GM23338 (cell line): ENCODE measurements at regions not wholly inside any gene's neighbourhood (a gene's known extent, or its start where the extent isn't known, plus 50 kb on each side); places are given as distances from the start of the nearest gene placed in this dataset.

Experiments used
- ATAC-seq: fragments of 200-7000 bp; cut with Tn5 transposase; 3 replicates; pipeline ENCODE4 v1.9.1; 2020
- DNase-seq: peaks from one replicate; pipeline ENCODE4 v3.0.0-alpha.2; 2015; ENCODE audit warnings: low spot score
- H2AFZ ChIP-seq: fragments of 200-600 bp; sonication (generic); 2 replicates; pipeline ENCODE4 v1.8.0; 2016; ENCODE audit warnings: antibody characterized with exemption, mild to moderate bottlenecking, moderate library complexity
- H3F3A ChIP-seq: fragments of 200-600 bp; sonication (generic); replicated peaks from 2 replicates; pipeline ENCODE4 v1.8.0; 2017; ENCODE audit warnings: antibody characterized with exemption, mixed run types, low read depth
- H3K27ac ChIP-seq: fragments of 200-600 bp; sonication (generic); 2 replicates; pipeline ENCODE4 v1.6.1; 2016; ENCODE audit warnings: low read depth
- H3K27me3 ChIP-seq: fragments of 200-600 bp; sonication (generic); 2 replicates; pipeline ENCODE4 v1.8.0; 2016; ENCODE audit warnings: mild to moderate bottlenecking, mixed run types, moderate library complexity; ENCODE audit not compliant: insufficient read depth
- H3K36me3 ChIP-seq: fragments of 200-600 bp; sonication (generic); 2 replicates; pipeline ENCODE4 v1.8.0; 2016; ENCODE audit warnings: mild to moderate bottlenecking; ENCODE audit not compliant: insufficient read depth
- H3K4me1 ChIP-seq: fragments of 200-600 bp; sonication (generic); 2 replicates; pipeline ENCODE4 v1.8.0; 2016; ENCODE audit warnings: mild to moderate bottlenecking, moderate library complexity; ENCODE audit not compliant: insufficient read depth
- H3K4me2 ChIP-seq: fragments of 200-600 bp; sonication (generic); 2 replicates; pipeline ENCODE4 v1.7.1; 2017; ENCODE audit warnings: mixed run types
- H3K4me3 ChIP-seq: fragments of 200-600 bp; sonication (generic); 2 replicates; pipeline ENCODE4 v1.6.1; 2016; ENCODE audit warnings: mixed run types
- H3K79me2 ChIP-seq: fragments of 200-600 bp; sonication (generic); replicated peaks from 2 replicates; pipeline ENCODE4 v1.8.0; 2017; ENCODE audit warnings: mild to moderate bottlenecking; ENCODE audit not compliant: insufficient read depth
- H3K9me2 ChIP-seq: fragments of 200-600 bp; sonication (generic); 2 replicates; pipeline ENCODE4 v1.8.0; 2017; ENCODE audit not compliant: insufficient read depth
- H4K20me1 ChIP-seq: fragments of 200-600 bp; sonication (generic); replicated peaks from 2 replicates; pipeline ENCODE4 v1.8.0; 2017; ENCODE audit warnings: mild to moderate bottlenecking; ENCODE audit not compliant: insufficient read depth
- H3K27ac Mint-ChIP-seq: 2 replicates; pipeline ENCODE4 v1.8.0; 2020; ENCODE audit warnings: inconsistent platforms, mild to moderate bottlenecking, moderate library complexity, mixed read lengths
- H3K27me3 Mint-ChIP-seq: 3 replicates; pipeline ENCODE4 v1.8.0; 2022; ENCODE audit warnings: low read depth, mild to moderate bottlenecking, moderate library complexity, mixed read lengths, inconsistent platforms; ENCODE audit not compliant: insufficient read depth, poor library complexity
- H3K36me3 Mint-ChIP-seq: 3 replicates; pipeline ENCODE4 v1.8.0; 2021; ENCODE audit warnings: low read depth, mild to moderate bottlenecking, inconsistent platforms, moderate library complexity, mixed read lengths
- H3K4me1 Mint-ChIP-seq: 3 replicates; pipeline ENCODE4 v1.8.0; 2020; ENCODE audit warnings: mild to moderate bottlenecking, inconsistent platforms, mixed read lengths
- H3K4me3 Mint-ChIP-seq: 3 replicates; pipeline ENCODE4 v1.8.0; 2021; ENCODE audit warnings: moderate library complexity, mild to moderate bottlenecking, inconsistent platforms, mixed read lengths
- H3K9me3 Mint-ChIP-seq: 3 replicates; pipeline ENCODE4 v1.8.0; 2020; ENCODE audit warnings: moderate library complexity, mild to moderate bottlenecking, inconsistent platforms, mixed read lengths
- CREB1 ChIP-seq: fragments of 250-450 bp; sonication (Bioruptor Pico); IDR thresholded peaks from 2 replicates; pipeline ENCODE4 v1.5.0; 2020; ENCODE audit warnings: low read depth, mild to moderate bottlenecking, moderate library complexity
- EZH2 ChIP-seq: fragments of 200-600 bp; sonication (generic); IDR thresholded peaks from one replicate; pipeline ENCODE4 v1.8.0; 2017; ENCODE audit warnings: antibody characterized with exemption, mild to moderate bottlenecking, low read depth; ENCODE audit not compliant: unreplicated experiment
- JUNB ChIP-seq: IDR thresholded peaks from one replicate; pipeline ENCODE4 v1.6.1; 2016; ENCODE audit warnings: antibody characterized with exemption; ENCODE audit not compliant: unreplicated experiment
- NANOG ChIP-seq: IDR thresholded peaks from 2 replicates; pipeline ENCODE4 v1.6.1; 2016; ENCODE audit warnings: antibody characterized with exemption, borderline replicate concordance
- POLR2AphosphoS5 ChIP-seq: IDR thresholded peaks from 2 replicates; pipeline ENCODE4 v1.6.1; 2016; ENCODE audit warnings: antibody characterized with exemption, low read depth
- STAT1 ChIP-seq: IDR thresholded peaks from one replicate; pipeline ENCODE4 v1.6.1; 2016; ENCODE audit warnings: antibody characterized with exemption; ENCODE audit not compliant: unreplicated experiment
- ZNF114 ChIP-seq: fragments of 250-450 bp; sonication (Bioruptor Pico); IDR thresholded peaks from 2 replicates; pipeline ENCODE4 v1.5.0; 2020; ENCODE audit warnings: mild to moderate bottlenecking, moderate library complexity
- TF ChIP-seq, protein P1 (sequence below), 2 experiments: fragments of 200-600 bp in 1 of 2; sonication (generic) in 1 of 2; conservative IDR thresholded peaks; 2 replicates each; pipeline versions ENCODE4 v1.5.1 to v1.6.1; 2016 to 2017; ENCODE audit warnings: antibody characterized with exemption in 2 of 2, low read depth in 2 of 2, mild to moderate bottlenecking in 2 of 2, moderate library complexity in 1 of 2
- TF ChIP-seq, protein P2 (sequence below): IDR thresholded peaks from 2 replicates; pipeline ENCODE4 v1.6.1; 2016; ENCODE audit warnings: antibody characterized with exemption
- TF ChIP-seq, protein P3 (sequence below): IDR thresholded peaks from one replicate; pipeline ENCODE4 v1.6.1; 2018; ENCODE audit warnings: antibody characterized with exemption; ENCODE audit not compliant: unreplicated experiment

DNA sequence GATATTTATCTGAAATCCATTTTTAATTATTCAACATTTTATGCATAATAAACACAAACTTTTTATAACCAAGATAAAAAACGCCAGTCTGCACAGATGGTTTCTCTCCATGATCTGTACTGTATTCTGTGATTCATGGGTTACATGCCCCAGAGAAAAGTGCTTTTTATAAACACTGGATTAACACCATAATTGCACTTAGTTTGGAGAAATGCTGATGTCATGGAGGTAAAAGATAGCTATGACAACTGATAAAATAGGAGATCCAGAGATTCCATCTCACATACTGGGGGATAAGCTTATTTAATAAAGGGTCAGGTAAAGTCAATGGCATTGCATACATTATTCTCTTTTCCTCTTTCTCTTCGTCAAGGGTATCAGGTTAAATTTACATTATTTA, 1460.4 kb upstream of the ALCAM start:
- no peaks in the 10 kb centered on the region for H3K36me3 ChIP-seq
- Mint-ChIP-seq H3K36me3 (no peaks in the 10 kb centered on the region), H3K9me3 (no peaks in the 10 kb centered on the region), H3K4me1 (no peaks in the 10 kb centered on the region), H3K4me3 (no peak overlapping the region), H3K27ac (no peak overlapping the region), H3K27me3 (no peaks in the 10 kb centered on the region)
- H3K4me3 ChIP-seq = no peak overlapping the region
- no peak overlapping the region for H3K4me2 ChIP-seq
- no peak for ATAC-seq
- no peaks in the 10 kb centered on the region for H3K4me1 ChIP-seq
- H3K79me2 ChIP-seq = no peaks in the 10 kb centered on the region
- no peaks in the 10 kb centered on the region for H3K27me3 ChIP-seq
- DNase-seq = no peak
- H3K27ac ChIP-seq = no peak overlapping the region
- no peak for TF ChIP-seq NANOG
- TF ChIP-seq ZNF114 (CRISPR knock-in tag) = no peak
- no peaks in the 10 kb centered on the region for H3F3A ChIP-seq
- H2AFZ ChIP-seq = no peak overlapping the region
- H4K20me1 ChIP-seq = no peaks in the 10 kb centered on the region
- H3K9me2 ChIP-seq = no peaks in the 10 kb centered on the region; the same call in 1 of the 2 replicates

DNA sequence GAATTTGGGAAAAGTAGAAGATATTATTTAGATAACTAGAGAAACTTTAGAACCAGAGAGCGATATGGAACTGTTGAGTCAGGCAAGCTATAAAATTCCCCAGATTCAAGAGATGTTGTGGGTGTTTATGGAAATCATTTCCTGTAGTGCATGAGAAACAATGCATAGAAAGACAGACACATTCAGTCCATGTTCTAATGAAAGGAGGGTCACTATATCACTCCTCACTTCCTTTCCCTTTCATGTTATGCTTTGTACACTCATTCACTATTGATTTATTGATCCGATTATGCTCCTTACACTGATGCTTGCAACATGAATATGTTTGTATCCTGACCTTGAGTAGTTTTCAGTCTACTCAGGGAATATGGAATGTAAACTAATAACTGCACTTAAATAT, 1459.9 kb upstream of the ALCAM start:
- no peaks in the 10 kb centered on the region for H3K4me1 Mint-ChIP-seq
- no peaks in the 10 kb centered on the region; the same call in 1 of the 2 replicates for H3K9me2 ChIP-seq
- no peaks in the 10 kb centered on the region for H3K36me3 ChIP-seq
- H2AFZ ChIP-seq = no peak overlapping the region
- TF ChIP-seq, protein P1, sequence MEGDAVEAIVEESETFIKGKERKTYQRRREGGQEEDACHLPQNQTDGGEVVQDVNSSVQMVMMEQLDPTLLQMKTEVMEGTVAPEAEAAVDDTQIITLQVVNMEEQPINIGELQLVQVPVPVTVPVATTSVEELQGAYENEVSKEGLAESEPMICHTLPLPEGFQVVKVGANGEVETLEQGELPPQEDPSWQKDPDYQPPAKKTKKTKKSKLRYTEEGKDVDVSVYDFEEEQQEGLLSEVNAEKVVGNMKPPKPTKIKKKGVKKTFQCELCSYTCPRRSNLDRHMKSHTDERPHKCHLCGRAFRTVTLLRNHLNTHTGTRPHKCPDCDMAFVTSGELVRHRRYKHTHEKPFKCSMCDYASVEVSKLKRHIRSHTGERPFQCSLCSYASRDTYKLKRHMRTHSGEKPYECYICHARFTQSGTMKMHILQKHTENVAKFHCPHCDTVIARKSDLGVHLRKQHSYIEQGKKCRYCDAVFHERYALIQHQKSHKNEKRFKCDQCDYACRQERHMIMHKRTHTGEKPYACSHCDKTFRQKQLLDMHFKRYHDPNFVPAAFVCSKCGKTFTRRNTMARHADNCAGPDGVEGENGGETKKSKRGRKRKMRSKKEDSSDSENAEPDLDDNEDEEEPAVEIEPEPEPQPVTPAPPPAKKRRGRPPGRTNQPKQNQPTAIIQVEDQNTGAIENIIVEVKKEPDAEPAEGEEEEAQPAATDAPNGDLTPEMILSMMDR (conservative IDR thresholded peaks at IDR 0.05; ENCODE audit: low read depth in 2 of 2) = no peak
- TF ChIP-seq, protein P2, sequence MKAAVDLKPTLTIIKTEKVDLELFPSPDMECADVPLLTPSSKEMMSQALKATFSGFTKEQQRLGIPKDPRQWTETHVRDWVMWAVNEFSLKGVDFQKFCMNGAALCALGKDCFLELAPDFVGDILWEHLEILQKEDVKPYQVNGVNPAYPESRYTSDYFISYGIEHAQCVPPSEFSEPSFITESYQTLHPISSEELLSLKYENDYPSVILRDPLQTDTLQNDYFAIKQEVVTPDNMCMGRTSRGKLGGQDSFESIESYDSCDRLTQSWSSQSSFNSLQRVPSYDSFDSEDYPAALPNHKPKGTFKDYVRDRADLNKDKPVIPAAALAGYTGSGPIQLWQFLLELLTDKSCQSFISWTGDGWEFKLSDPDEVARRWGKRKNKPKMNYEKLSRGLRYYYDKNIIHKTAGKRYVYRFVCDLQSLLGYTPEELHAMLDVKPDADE = no peak
- no peak for TF ChIP-seq STAT1
- no peak for TF ChIP-seq POLR2AphosphoS5
- TF ChIP-seq, protein P3, sequence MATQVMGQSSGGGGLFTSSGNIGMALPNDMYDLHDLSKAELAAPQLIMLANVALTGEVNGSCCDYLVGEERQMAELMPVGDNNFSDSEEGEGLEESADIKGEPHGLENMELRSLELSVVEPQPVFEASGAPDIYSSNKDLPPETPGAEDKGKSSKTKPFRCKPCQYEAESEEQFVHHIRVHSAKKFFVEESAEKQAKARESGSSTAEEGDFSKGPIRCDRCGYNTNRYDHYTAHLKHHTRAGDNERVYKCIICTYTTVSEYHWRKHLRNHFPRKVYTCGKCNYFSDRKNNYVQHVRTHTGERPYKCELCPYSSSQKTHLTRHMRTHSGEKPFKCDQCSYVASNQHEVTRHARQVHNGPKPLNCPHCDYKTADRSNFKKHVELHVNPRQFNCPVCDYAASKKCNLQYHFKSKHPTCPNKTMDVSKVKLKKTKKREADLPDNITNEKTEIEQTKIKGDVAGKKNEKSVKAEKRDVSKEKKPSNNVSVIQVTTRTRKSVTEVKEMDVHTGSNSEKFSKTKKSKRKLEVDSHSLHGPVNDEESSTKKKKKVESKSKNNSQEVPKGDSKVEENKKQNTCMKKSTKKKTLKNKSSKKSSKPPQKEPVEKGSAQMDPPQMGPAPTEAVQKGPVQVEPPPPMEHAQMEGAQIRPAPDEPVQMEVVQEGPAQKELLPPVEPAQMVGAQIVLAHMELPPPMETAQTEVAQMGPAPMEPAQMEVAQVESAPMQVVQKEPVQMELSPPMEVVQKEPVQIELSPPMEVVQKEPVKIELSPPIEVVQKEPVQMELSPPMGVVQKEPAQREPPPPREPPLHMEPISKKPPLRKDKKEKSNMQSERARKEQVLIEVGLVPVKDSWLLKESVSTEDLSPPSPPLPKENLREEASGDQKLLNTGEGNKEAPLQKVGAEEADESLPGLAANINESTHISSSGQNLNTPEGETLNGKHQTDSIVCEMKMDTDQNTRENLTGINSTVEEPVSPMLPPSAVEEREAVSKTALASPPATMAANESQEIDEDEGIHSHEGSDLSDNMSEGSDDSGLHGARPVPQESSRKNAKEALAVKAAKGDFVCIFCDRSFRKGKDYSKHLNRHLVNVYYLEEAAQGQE = no peak
- no peak for TF ChIP-seq NANOG
- TF ChIP-seq CREB1 (CRISPR knock-in tag) = no peak
- TF ChIP-seq EZH2 = no peak
- TF ChIP-seq ZNF114 (CRISPR knock-in tag) = no peak
- TF ChIP-seq JUNB = no peak
- no peak for DNase-seq
- no peak overlapping the region for H3K4me3 Mint-ChIP-seq
- no peaks in the 10 kb centered on the region for H3K9me3 Mint-ChIP-seq
- no peaks in the 10 kb centered on the region for H3K27me3 Mint-ChIP-seq
- H3K36me3 Mint-ChIP-seq = no peaks in the 10 kb centered on the region
- no peaks in the 10 kb centered on the region for H3K79me2 ChIP-seq
- H3K4me1 ChIP-seq = no peaks in the 10 kb centered on the region
- no peaks in the 10 kb centered on the region for H3K27me3 ChIP-seq
- no peak for ATAC-seq
- no peak overlapping the region for H3K27ac ChIP-seq
- H3K4me2 ChIP-seq = no peak overlapping the region
- H3F3A ChIP-seq = no peaks in the 10 kb centered on the region
- no peak overlapping the region for H3K4me3 ChIP-seq
- no peaks in the 10 kb centered on the region for H4K20me1 ChIP-seq
- H3K27ac Mint-ChIP-seq = no peak overlapping the region
